Neuronal stem cell (in vitro differentiated cells): ENCODE measurements at regions not wholly inside any gene's neighbourhood (a gene's known extent, or its start where the extent isn't known, plus 50 kb on each side); places are given as distances from the start of the nearest gene placed in this dataset.

Experiments used
- DNase-seq: peaks from one replicate; pipeline ENCODE4 v3.0.0-alpha.2; 2013; ENCODE audit warnings: low spot score
- H2AFZ ChIP-seq: one replicate; pipeline ENCODE4 v1.6.1; 2013; ENCODE audit warnings: mild to moderate bottlenecking, low read length, inconsistent platforms
- H2AK5ac ChIP-seq: 2 replicates; pipeline ENCODE4 v1.6.1; 2013; ENCODE audit warnings: low read depth, mild to moderate bottlenecking, inconsistent platforms, low read length, moderate library complexity, mixed read lengths
- H2BK120ac ChIP-seq: 2 replicates; pipeline ENCODE4 v1.6.1; 2013; ENCODE audit warnings: low read depth, mild to moderate bottlenecking, inconsistent platforms, low read length, moderate library complexity, mixed read lengths
- H2BK12ac ChIP-seq: one replicate; pipeline ENCODE4 v1.6.1; 2013; ENCODE audit warnings: low read length, inconsistent platforms
- H2BK15ac ChIP-seq: 2 replicates; pipeline ENCODE4 v1.6.1; 2013; ENCODE audit warnings: mild to moderate bottlenecking, low read length, inconsistent platforms, mixed read lengths
- H2BK5ac ChIP-seq: one replicate; pipeline ENCODE4 v1.6.1; 2013; ENCODE audit warnings: inconsistent platforms, mild to moderate bottlenecking, low read length, moderate library complexity
- H3K14ac ChIP-seq: one replicate; pipeline ENCODE4 v1.6.1; 2013; ENCODE audit warnings: low read length, inconsistent platforms
- H3K18ac ChIP-seq: 2 replicates; pipeline ENCODE4 v1.6.1; 2013; ENCODE audit warnings: low read length, inconsistent platforms
- H3K23ac ChIP-seq: 2 replicates; pipeline ENCODE4 v1.6.1; 2013; ENCODE audit warnings: low read depth, mild to moderate bottlenecking, mixed read lengths, low read length, inconsistent platforms; ENCODE audit not compliant: poor library complexity
- H3K27ac ChIP-seq: replicated peaks from 3 replicates; pipeline ENCODE4 v1.5.1; 2013; ENCODE audit warnings: low read length, inconsistent platforms
- H3K27me3 ChIP-seq, 3 experiments: 2 replicates each; pipeline ENCODE4 v1.6.1; 2013; ENCODE audit warnings: low read length in 3 of 3, mild to moderate bottlenecking in 2 of 3, inconsistent platforms in 1 of 3, low read depth in 1 of 3, mixed read lengths in 1 of 3, moderate library complexity in 1 of 3; ENCODE audit not compliant: control insufficient read depth in 3 of 3, insufficient read depth in 3 of 3
- H3K36me3 ChIP-seq, 2 donors: replicated peaks in 1 of 2; 2 replicates each; pipeline ENCODE4 v1.6.1; 2013; ENCODE audit warnings: low read length in 2 of 2; ENCODE audit not compliant: control insufficient read depth in 2 of 2, insufficient read depth in 2 of 2
- H3K4ac ChIP-seq: 2 replicates; pipeline ENCODE4 v1.6.1; 2013; ENCODE audit warnings: inconsistent platforms, mild to moderate bottlenecking, low read length, moderate library complexity
- H3K4me1 ChIP-seq, 2 donors: 1 replicate in 1 of 2; 2 replicates in 1 of 2; pipeline ENCODE4 v1.6.1; 2013; ENCODE audit warnings: low read length in 2 of 2, low read depth in 1 of 2; ENCODE audit not compliant: control insufficient read depth in 2 of 2, insufficient read depth in 1 of 2
- H3K4me2 ChIP-seq: one replicate; pipeline ENCODE4 v1.6.1; 2013; ENCODE audit warnings: mild to moderate bottlenecking, low read length, inconsistent platforms; ENCODE audit not compliant: insufficient read depth, poor library complexity, severe bottlenecking
- H3K4me3 ChIP-seq, 2 donors: 2 replicates each; pipeline ENCODE4 v1.5.1; 2013; ENCODE audit warnings: low read length in 2 of 2, mild to moderate bottlenecking in 2 of 2, inconsistent platforms in 1 of 2, moderate library complexity in 1 of 2
- H3K79me1 ChIP-seq: one replicate; pipeline ENCODE4 v1.6.1; 2013; ENCODE audit warnings: low read depth, mild to moderate bottlenecking, inconsistent platforms, low read length, moderate library complexity
- H3K9ac ChIP-seq: one replicate; pipeline ENCODE4 v1.6.1; 2013; ENCODE audit warnings: mild to moderate bottlenecking, low read depth, low read length, inconsistent platforms; ENCODE audit not compliant: poor library complexity
- H3K9me3 ChIP-seq, 2 donors: replicated peaks in 1 of 2; 2 replicates each; pipeline versions ENCODE3 to v1.6.1; 2013; ENCODE audit warnings: low read length in 2 of 2, mild to moderate bottlenecking in 2 of 2, inconsistent platforms in 1 of 2, low read depth in 1 of 2, mixed read lengths in 1 of 2, moderate library complexity in 1 of 2; ENCODE audit not compliant: control insufficient read depth in 2 of 2, insufficient read depth in 1 of 2
- H4K8ac ChIP-seq: one replicate; pipeline ENCODE4 v1.6.1; 2013; ENCODE audit warnings: low read depth, mild to moderate bottlenecking, inconsistent platforms, low read length, moderate library complexity
- H4K91ac ChIP-seq: one replicate; pipeline ENCODE4 v1.6.1; 2013; ENCODE audit warnings: low read length, low read depth, mild to moderate bottlenecking, inconsistent platforms; ENCODE audit not compliant: poor library complexity
- WGBS, 2 donors: extraction: QIAGEN DNeasy Blood & Tissue Kit; methylation state at CpG; one replicate each; pipeline ENCODE4 v1.1.7; 2013; ENCODE audit warnings: missing lambda C conversion rate in 2 of 2, mixed read lengths in 1 of 2; ENCODE audit not compliant: insufficient read length in 2 of 2, insufficient replicate concordance in 1 of 2; ENCODE audit errors: extremely low coverage in 2 of 2; 5-methylcytosine and 5-hydroxymethylcytosine counted together

DNA sequence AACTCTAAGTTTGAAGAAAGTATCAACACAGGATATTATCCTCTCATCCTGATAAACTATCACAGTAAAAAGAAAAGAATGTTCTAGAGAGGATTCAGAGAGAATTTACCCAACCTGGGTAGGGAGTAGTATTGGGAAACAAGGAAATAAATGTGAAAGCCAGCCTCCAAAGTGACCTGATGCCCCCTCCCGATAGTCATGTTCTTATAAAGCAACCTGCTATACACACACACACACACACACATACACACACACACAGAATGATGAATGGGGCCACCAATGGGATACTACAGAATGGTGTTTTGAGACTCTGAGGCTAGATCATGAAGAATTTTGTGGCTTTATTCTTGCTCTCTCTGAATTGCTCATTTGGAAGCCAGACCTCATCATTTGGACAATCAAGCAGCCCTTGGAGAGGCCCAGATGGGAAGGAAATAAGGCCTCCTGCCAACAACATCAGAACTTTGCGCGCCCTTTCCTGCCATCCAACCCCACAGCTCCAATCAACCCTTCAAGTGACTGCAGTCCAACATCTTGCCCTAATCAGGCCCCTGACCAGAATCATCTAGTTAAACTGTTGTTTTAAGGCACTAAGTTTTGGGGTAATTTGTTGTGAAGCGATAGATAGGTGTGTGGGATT, 807.9 kb upstream of the ARGLU1 start:
- no peak overlapping the region for H3K27ac ChIP-seq
- H3K27me3 ChIP-seq, result no peaks in the 10 kb centered on the region
- H3K79me1 ChIP-seq, result no peaks in the 10 kb centered on the region
- H3K23ac ChIP-seq, result no peak overlapping the region
- peaks cover 0 to 6% of the 10 kb centered on the region in 2 donors for H3K4me1 ChIP-seq
- no peak overlapping the region for H2AK5ac ChIP-seq
- H3K9me3 ChIP-seq, result no peaks in the 10 kb centered on the region
- H2BK12ac ChIP-seq, result no peak overlapping the region
- H2BK15ac ChIP-seq, result no peak overlapping the region
- no peak for DNase-seq
- no peak overlapping the region for H3K14ac ChIP-seq
- no peak overlapping the region for H4K91ac ChIP-seq
- no peak overlapping the region for H2BK120ac ChIP-seq
- no peak overlapping the region for H4K8ac ChIP-seq
- H3K4ac ChIP-seq, result no peak overlapping the region
- no peak overlapping the region for H2BK5ac ChIP-seq
- H3K36me3 ChIP-seq, result no peaks in the 10 kb centered on the region
- 100% methylated on average over 1 of the region's 4 CpGs; no CpG with 5 or more reads in 1 of the 2 donors for WGBS, 2 donors
- no peak overlapping the region for H3K9ac ChIP-seq
- no peak overlapping the region for H3K4me2 ChIP-seq
- H2AFZ ChIP-seq, result no peak overlapping the region
- H3K4me3 ChIP-seq, result no peak overlapping the region
- H3K18ac ChIP-seq, result no peak overlapping the region

DNA sequence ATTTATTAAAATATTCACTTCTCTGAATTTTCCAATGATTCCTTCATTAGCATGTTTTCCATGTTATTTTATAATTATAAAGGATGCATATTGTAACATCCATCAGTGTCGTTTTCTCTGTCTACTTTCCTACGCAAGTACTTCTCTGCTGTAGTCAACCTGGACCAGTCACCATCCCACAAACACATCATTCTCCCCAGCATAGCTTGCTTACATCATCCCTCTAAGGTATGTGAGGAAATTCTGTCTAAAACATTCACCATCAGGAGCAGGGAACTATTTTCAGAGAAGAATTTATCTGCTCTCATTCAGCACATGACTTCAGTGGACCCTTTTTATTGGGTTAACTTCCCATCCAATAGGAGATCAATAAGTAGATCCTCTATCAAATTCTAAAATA, 806.1 kb upstream of the ARGLU1 start:
- no peak for DNase-seq
- H3K4ac ChIP-seq, result no peak overlapping the region
- no peak overlapping the region for H2BK5ac ChIP-seq
- H3K9ac ChIP-seq, result no peak overlapping the region
- no peak overlapping the region for H3K14ac ChIP-seq
- no peak overlapping the region for H2AK5ac ChIP-seq
- H3K27me3 ChIP-seq, result no peaks in the 10 kb centered on the region
- no CpG with 5 or more reads among the region's 2 CpGs for WGBS, 2 donors
- no peak overlapping the region for H3K4me3 ChIP-seq
- H3K23ac ChIP-seq, result no peak overlapping the region
- no peaks in the 10 kb centered on the region for H3K36me3 ChIP-seq
- H3K4me2 ChIP-seq, result no peak overlapping the region
- no peak overlapping the region for H3K18ac ChIP-seq
- no peak overlapping the region for H2BK12ac ChIP-seq
- H2BK15ac ChIP-seq, result no peak overlapping the region
- no peak overlapping the region for H4K91ac ChIP-seq
- H3K79me1 ChIP-seq, result no peaks in the 10 kb centered on the region
- no peaks in the 10 kb centered on the region for H3K9me3 ChIP-seq
- no peak overlapping the region for H2AFZ ChIP-seq
- H3K4me1 ChIP-seq, result peaks cover 0 to 6% of the 10 kb centered on the region in 2 donors
- H4K8ac ChIP-seq, result no peak overlapping the region
- no peak overlapping the region for H3K27ac ChIP-seq
- no peak overlapping the region for H2BK120ac ChIP-seq

GRCh38 chr13:107373551-107373950, 805.6 kb upstream of the ARGLU1 start:
- H3K79me1 ChIP-seq, result no peaks in the 10 kb centered on the region
- WGBS, 2 donors, result no CpG with 5 or more reads among the region's 3 CpGs
- peak; percentile 26 for DNase-seq

DNA sequence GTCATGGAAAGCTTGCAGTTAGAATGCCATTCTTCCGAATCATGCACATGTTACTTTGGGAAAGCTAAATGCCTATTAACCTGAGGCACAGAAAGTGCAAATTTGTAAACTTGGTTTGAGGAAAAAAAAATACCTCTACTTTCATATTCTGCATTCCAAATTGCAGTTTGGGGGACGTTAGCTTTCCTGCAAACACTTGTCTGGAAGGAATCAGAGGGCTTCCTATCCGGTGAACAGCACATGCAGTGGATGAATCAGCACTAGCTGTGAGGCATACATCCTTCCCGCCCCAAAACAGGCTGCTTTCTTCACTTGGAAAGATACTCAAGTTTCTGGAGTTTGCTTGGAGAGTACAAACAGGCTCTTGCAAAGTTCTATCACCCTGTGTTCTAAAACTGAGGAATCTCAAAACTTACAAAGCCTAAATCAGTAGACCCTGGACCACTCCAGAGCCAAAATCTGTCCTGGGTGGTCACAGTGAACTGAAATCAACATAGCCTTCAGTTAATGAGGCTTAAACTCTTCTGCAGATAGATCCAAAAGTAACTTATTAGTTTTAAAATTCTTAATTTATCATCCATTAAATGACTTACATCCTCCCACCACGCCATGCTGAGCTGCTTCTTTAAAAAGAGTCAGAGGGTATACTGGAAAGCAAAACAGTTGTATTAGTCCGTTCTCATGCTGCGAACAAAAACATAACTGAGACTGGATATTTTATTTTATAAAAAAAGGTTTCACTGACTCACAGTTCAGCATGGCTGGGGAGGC, 802.3 kb upstream of the ARGLU1 start:
- Histone ChIP-seq H3K27me3 (no peaks in the 10 kb centered on the region), H3K4me2 (no peak overlapping the region), H3K18ac (no peak overlapping the region), H3K79me1 (no peaks in the 10 kb centered on the region), H2BK120ac (no peak overlapping the region), H2AFZ (no peak overlapping the region), H3K27ac (no peak overlapping the region), H2BK5ac (no peak overlapping the region), H3K9ac (no peak overlapping the region), H3K4ac (no peak overlapping the region), H3K36me3 (no peaks in the 10 kb centered on the region), H2AK5ac (no peak overlapping the region), H2BK12ac (no peak overlapping the region), H4K91ac (no peak overlapping the region), H2BK15ac (no peak overlapping the region), H3K9me3 (no peaks in the 10 kb centered on the region), H3K23ac (no peak overlapping the region), H3K4me3 (no peak overlapping the region), H3K14ac (no peak overlapping the region), H3K4me1 (no peaks in the 10 kb centered on the region), H4K8ac (no peak overlapping the region)
- no CpG with 5 or more reads among the region's 7 CpGs for WGBS, 2 donors
- DNase-seq, result no peak

More at GRCh38 chr13:107373551-107373950, 805.6 kb upstream of the ARGLU1 start:
- Histone ChIP-seq H2AK5ac (no peak overlapping the region), H2BK12ac (no peak overlapping the region), H4K8ac (no peak overlapping the region), H2AFZ (no peak overlapping the region), H3K4me1 (peaks cover 0 to 6% of the 10 kb centered on the region in 2 donors), H3K4me3 (no peak overlapping the region), H3K18ac (no peak overlapping the region), H3K27ac (no peak overlapping the region), H3K9ac (no peak overlapping the region), H2BK15ac (no peak overlapping the region), H2BK120ac (no peak overlapping the region), H3K14ac (no peak overlapping the region), H3K4me2 (no peak overlapping the region), H3K27me3 (no peaks in the 10 kb centered on the region), H4K91ac (no peak overlapping the region), H3K23ac (no peak overlapping the region), H3K36me3 (no peaks in the 10 kb centered on the region), H3K9me3 (no peaks in the 10 kb centered on the region), H2BK5ac (no peak overlapping the region), H3K4ac (no peak overlapping the region)
